Kidney epithelial cell (primary cell): ENCODE measurements at regions not wholly inside any gene's neighbourhood (a gene's known extent, or its start where the extent isn't known, plus 50 kb on each side); places are given as distances from the start of the nearest gene placed in this dataset.

Experiments used
- DNase-seq: peaks from one replicate; pipeline ENCODE4 v3.0.0-alpha.2; 2010; ENCODE audit warnings: low read depth
- H3K27me3 ChIP-seq: 2 replicates; pipeline ENCODE4 v1.6.0; 2011; ENCODE audit warnings: low read length; ENCODE audit not compliant: control insufficient read depth, insufficient read depth
- H3K36me3 ChIP-seq: 2 replicates; pipeline ENCODE4 v1.5.1; 2011; ENCODE audit warnings: low read length; ENCODE audit not compliant: control insufficient read depth, insufficient read depth
- H3K4me3 ChIP-seq: 2 replicates; pipeline ENCODE4 v1.5.1; 2011; ENCODE audit warnings: low read depth, mild to moderate bottlenecking, control low read depth, low read length
- TF ChIP-seq, protein P1 (sequence below): IDR thresholded peaks from 2 replicates; pipeline ENCODE4 v1.5.1; 2011; ENCODE audit warnings: mild to moderate bottlenecking, moderate library complexity, low read length, control low read depth, inconsistent platforms; ENCODE audit not compliant: insufficient read depth, poor library complexity, severe bottlenecking

GRCh38 chr6:113642001-113642713, 215.0 kb upstream of the MARCKS start:
- Histone ChIP-seq H3K4me3 (no peak overlapping the region), H3K27me3 (no peaks in the 10 kb centered on the region), H3K36me3 (no peaks in the 10 kb centered on the region)
- DNase-seq: no peak
- TF ChIP-seq, protein P1, sequence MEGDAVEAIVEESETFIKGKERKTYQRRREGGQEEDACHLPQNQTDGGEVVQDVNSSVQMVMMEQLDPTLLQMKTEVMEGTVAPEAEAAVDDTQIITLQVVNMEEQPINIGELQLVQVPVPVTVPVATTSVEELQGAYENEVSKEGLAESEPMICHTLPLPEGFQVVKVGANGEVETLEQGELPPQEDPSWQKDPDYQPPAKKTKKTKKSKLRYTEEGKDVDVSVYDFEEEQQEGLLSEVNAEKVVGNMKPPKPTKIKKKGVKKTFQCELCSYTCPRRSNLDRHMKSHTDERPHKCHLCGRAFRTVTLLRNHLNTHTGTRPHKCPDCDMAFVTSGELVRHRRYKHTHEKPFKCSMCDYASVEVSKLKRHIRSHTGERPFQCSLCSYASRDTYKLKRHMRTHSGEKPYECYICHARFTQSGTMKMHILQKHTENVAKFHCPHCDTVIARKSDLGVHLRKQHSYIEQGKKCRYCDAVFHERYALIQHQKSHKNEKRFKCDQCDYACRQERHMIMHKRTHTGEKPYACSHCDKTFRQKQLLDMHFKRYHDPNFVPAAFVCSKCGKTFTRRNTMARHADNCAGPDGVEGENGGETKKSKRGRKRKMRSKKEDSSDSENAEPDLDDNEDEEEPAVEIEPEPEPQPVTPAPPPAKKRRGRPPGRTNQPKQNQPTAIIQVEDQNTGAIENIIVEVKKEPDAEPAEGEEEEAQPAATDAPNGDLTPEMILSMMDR: no peak

DNA sequence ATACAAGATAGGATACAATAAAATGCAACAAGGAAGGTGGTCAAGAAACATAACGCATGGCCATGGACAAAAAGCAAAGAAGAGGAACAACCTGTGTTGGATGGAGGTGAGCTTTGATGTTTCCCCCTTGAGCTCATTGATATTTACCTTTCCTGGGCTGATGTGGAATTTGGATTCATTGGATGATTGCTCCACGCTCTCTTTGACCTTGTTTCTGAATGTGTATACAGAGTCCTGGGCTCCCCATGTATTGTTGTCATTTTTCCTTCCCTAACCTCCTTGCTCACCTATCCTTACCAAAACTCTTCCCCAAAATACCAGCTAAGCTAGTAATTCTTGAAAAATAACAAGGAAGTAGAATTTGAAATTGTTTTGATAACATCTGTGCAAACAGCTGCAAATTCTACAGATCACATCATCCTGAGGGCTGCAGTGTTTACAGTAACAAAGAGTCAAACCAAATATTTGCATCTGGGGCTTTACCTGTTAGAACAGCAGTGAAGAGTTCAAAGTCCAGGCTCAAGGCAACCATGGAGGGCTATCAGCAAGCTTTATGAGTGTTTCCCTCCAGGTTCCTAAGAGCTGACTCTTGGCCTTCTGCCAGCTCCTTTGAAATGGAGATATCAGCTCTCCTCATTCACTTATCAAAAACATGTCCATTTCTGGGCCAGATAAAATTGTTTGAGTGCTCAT, 214.3 kb upstream of the MARCKS start:
- TF ChIP-seq, protein P1: no peak
- H3K27me3 ChIP-seq: no peaks in the 10 kb centered on the region
- no peak for DNase-seq

GRCh38 chr6:113643407-113643770, 213.8 kb upstream of the MARCKS start:
- H3K36me3 ChIP-seq: no peaks in the 10 kb centered on the region
- H3K27me3 ChIP-seq: no peaks in the 10 kb centered on the region
- no peak overlapping the region for H3K4me3 ChIP-seq
- TF ChIP-seq, protein P1: no peak
- DNase-seq: no peak

More for the DNA sequence above, 214.3 kb upstream of the MARCKS start:
- Histone ChIP-seq H3K4me3 (no peak overlapping the region), H3K36me3 (no peaks in the 10 kb centered on the region)

GRCh38 chr6:113644861-113645575, 212.1 kb upstream of the MARCKS start:
- Histone ChIP-seq H3K36me3 (no peaks in the 10 kb centered on the region), H3K4me3 (no peak overlapping the region), H3K27me3 (no peaks in the 10 kb centered on the region)
- peak; percentile 88 for DNase-seq
- TF ChIP-seq, protein P1: no peak

- TF ChIP-seq, protein P1: no peak
- H3K36me3 ChIP-seq: no peaks in the 10 kb centered on the region
- peak; percentile 86 for DNase-seq
- no peak overlapping the region for H3K4me3 ChIP-seq
- H3K27me3 ChIP-seq: no peaks in the 10 kb centered on the region
These were observed 211.6 kb upstream of the MARCKS start for GRCh38 chr6:113645576-113645970.
